ENCODE measurements at regions not wholly inside any gene's neighbourhood (a gene's known extent, or its start where the extent isn't known, plus 50 kb on each side); places are given as distances from the start of the nearest gene placed in this dataset.

- TF ChIP-seq, protein P1, sequence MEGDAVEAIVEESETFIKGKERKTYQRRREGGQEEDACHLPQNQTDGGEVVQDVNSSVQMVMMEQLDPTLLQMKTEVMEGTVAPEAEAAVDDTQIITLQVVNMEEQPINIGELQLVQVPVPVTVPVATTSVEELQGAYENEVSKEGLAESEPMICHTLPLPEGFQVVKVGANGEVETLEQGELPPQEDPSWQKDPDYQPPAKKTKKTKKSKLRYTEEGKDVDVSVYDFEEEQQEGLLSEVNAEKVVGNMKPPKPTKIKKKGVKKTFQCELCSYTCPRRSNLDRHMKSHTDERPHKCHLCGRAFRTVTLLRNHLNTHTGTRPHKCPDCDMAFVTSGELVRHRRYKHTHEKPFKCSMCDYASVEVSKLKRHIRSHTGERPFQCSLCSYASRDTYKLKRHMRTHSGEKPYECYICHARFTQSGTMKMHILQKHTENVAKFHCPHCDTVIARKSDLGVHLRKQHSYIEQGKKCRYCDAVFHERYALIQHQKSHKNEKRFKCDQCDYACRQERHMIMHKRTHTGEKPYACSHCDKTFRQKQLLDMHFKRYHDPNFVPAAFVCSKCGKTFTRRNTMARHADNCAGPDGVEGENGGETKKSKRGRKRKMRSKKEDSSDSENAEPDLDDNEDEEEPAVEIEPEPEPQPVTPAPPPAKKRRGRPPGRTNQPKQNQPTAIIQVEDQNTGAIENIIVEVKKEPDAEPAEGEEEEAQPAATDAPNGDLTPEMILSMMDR (IDR thresholded peaks at IDR 0.05) = no peak
- TF ChIP-seq POLR2A (IDR thresholded peaks at IDR 0.05) = no peak
- no peak for TF ChIP-seq EP300 (IDR thresholded peaks at IDR 0.05; ENCODE audit: low read depth)
- no peak for TF ChIP-seq POLR2AphosphoS5 (IDR thresholded peaks at IDR 0.05)
Measured at GRCh38 chr1:215489771-215490565, 77.1 kb upstream of the KCTD3 start.

Data from transverse colon (tissue), 4 donors.